Right lobe of liver (tissue), 4 donors: ENCODE measurements at regions not wholly inside any gene's neighbourhood (a gene's known extent, or its start where the extent isn't known, plus 50 kb on each side); places are given as distances from the start of the nearest gene placed in this dataset.

Experiments used
- CTCF ChIP-seq, 4 donors: fragments of 200-600 bp in 3 of 4; fragments of 450-650 bp in 1 of 4; IDR thresholded peaks; one replicate each; pipeline versions ENCODE4 v1.5.1 to v1.8.0; 2016 to 2022; ENCODE audit warnings: antibody characterized with exemption in 4 of 4, mild to moderate bottlenecking in 2 of 4
- POLR2A ChIP-seq: fragments of 450-650 bp; IDR thresholded peaks from one replicate; pipeline ENCODE4 v1.6.1; 2017; ENCODE audit warnings: antibody characterized with exemption, mild to moderate bottlenecking
- donor health status: DM: no; HTN: no; CAD: no.
- donor health status: DM: no; HTN: no; CAD: no.
- donor health status: DM: no; HTN: yes; CAD: no.

- TF ChIP-seq CTCF (IDR thresholded peaks at IDR 0.05) (no peak), POLR2A (no peak)
These were observed 131.6 kb upstream of the TAB2 start for GRCh38 chr6:149185799-149186357.
